Mesenchymal stem cell (in vitro differentiated cells and primary cell): ENCODE measurements at regions not wholly inside any gene's neighbourhood (a gene's known extent, or its start where the extent isn't known, plus 50 kb on each side); places are given as distances from the start of the nearest gene placed in this dataset.

Source experiments
- DNase-seq: peaks from one replicate; pipeline ENCODE4 v3.0.0-alpha.2; 2013
- H2AFZ ChIP-seq: one replicate; pipeline ENCODE4 v1.6.1; 2013; ENCODE audit warnings: low read depth, mild to moderate bottlenecking, control low read depth, inconsistent platforms, low read length, moderate library complexity
- H2AK5ac ChIP-seq: 2 replicates; pipeline ENCODE4 v1.6.1; 2013; ENCODE audit warnings: low read length, moderate library complexity, mild to moderate bottlenecking, inconsistent platforms; ENCODE audit not compliant: severe bottlenecking
- H2BK120ac ChIP-seq: one replicate; pipeline ENCODE4 v1.6.1; 2013; ENCODE audit warnings: low read depth, mild to moderate bottlenecking, inconsistent platforms, low read length, moderate library complexity
- H2BK12ac ChIP-seq, 2 experiments: one replicate each; pipeline ENCODE4 v1.6.1; 2013; ENCODE audit warnings: inconsistent platforms in 2 of 2, low read length in 2 of 2, mild to moderate bottlenecking in 2 of 2, moderate library complexity in 2 of 2, control low read depth in 1 of 2
- H2BK15ac ChIP-seq: one replicate; pipeline ENCODE4 v1.6.1; 2013; ENCODE audit warnings: mild to moderate bottlenecking, low read depth, inconsistent platforms; ENCODE audit not compliant: poor library complexity, severe bottlenecking
- H2BK5ac ChIP-seq: 2 replicates; pipeline ENCODE4 v1.6.1; 2013; ENCODE audit warnings: low read depth, mild to moderate bottlenecking, low read length, control low read depth, inconsistent platforms; ENCODE audit not compliant: poor library complexity, severe bottlenecking
- H3K14ac ChIP-seq, 2 experiments: one replicate each; pipeline ENCODE4 v1.6.1; 2013; ENCODE audit warnings: inconsistent platforms in 2 of 2, low read length in 2 of 2, control low read depth in 1 of 2, mild to moderate bottlenecking in 1 of 2, moderate library complexity in 1 of 2
- H3K18ac ChIP-seq, 2 experiments: one replicate each; pipeline ENCODE4 v1.6.1; 2013; ENCODE audit warnings: inconsistent platforms in 2 of 2, low read length in 2 of 2, control low read depth in 1 of 2, low read depth in 1 of 2, mild to moderate bottlenecking in 1 of 2
- H3K23ac ChIP-seq, 2 experiments: one replicate each; pipeline ENCODE4 v1.6.1; 2013; ENCODE audit warnings: inconsistent platforms in 2 of 2, low read length in 2 of 2, mild to moderate bottlenecking in 2 of 2, moderate library complexity in 2 of 2, control low read depth in 1 of 2
- H3K27ac ChIP-seq: 2 replicates; pipeline ENCODE4 v1.5.1; 2013; ENCODE audit warnings: mild to moderate bottlenecking, moderate library complexity, low read length, control low read depth, inconsistent platforms; ENCODE audit not compliant: poor library complexity, severe bottlenecking
- H3K27me3 ChIP-seq, 2 experiments: 2 replicates each; pipeline versions ENCODE4 v1.6.1 to v1.7.0; 2013; ENCODE audit warnings: low read length in 2 of 2, mild to moderate bottlenecking in 2 of 2, moderate library complexity in 2 of 2, control low read depth in 1 of 2, inconsistent platforms in 1 of 2; ENCODE audit not compliant: control insufficient read depth in 1 of 2, insufficient read depth in 1 of 2
- H3K36me3 ChIP-seq, 2 experiments: 2 replicates each; pipeline versions ENCODE4 v1.6.1 to v1.7.0; 2013; ENCODE audit warnings: low read length in 2 of 2, control low read depth in 1 of 2, inconsistent platforms in 1 of 2, low read depth in 1 of 2, mild to moderate bottlenecking in 1 of 2; ENCODE audit not compliant: insufficient read depth in 2 of 2, control insufficient read depth in 1 of 2
- H3K4ac ChIP-seq, 2 experiments: one replicate each; pipeline ENCODE4 v1.6.1; 2013; ENCODE audit warnings: inconsistent platforms in 2 of 2, low read length in 2 of 2, mild to moderate bottlenecking in 2 of 2, moderate library complexity in 2 of 2, control low read depth in 1 of 2, low read depth in 1 of 2
- H3K4me1 ChIP-seq: 2 replicates; pipeline ENCODE4 v1.6.1; 2013; ENCODE audit warnings: low read depth, low read length, control low read depth; ENCODE audit not compliant: control insufficient read depth, insufficient read depth
- H3K4me2 ChIP-seq: 2 replicates; pipeline ENCODE4 v1.6.1; 2013; ENCODE audit warnings: low read length, mild to moderate bottlenecking, inconsistent platforms; ENCODE audit not compliant: poor library complexity, severe bottlenecking
- H3K4me3 ChIP-seq, 2 experiments: 2 replicates each; pipeline versions ENCODE4 v1.5.1 to v1.7.0; 2013; ENCODE audit warnings: low read length in 2 of 2, mild to moderate bottlenecking in 2 of 2, control low read depth in 1 of 2, low read depth in 1 of 2; ENCODE audit not compliant: insufficient read depth in 1 of 2
- H3K79me1 ChIP-seq: replicated peaks from 2 replicates; pipeline ENCODE4 v1.6.1; 2013; ENCODE audit warnings: mild to moderate bottlenecking, control low read depth, low read length, inconsistent platforms; ENCODE audit not compliant: poor library complexity, severe bottlenecking
- H3K9ac ChIP-seq: 2 replicates; pipeline ENCODE4 v1.7.0; 2013; ENCODE audit warnings: mild to moderate bottlenecking, low read length, moderate library complexity
- H3K9me3 ChIP-seq: 2 replicates; pipeline ENCODE4 v1.7.0; 2013; ENCODE audit warnings: mild to moderate bottlenecking, low read length; ENCODE audit not compliant: control insufficient read depth
- H4K8ac ChIP-seq: one replicate; pipeline ENCODE4 v1.6.1; 2013; ENCODE audit warnings: inconsistent platforms, mild to moderate bottlenecking, low read length, moderate library complexity
- H4K91ac ChIP-seq: one replicate; pipeline ENCODE4 v1.6.1; 2013; ENCODE audit warnings: mild to moderate bottlenecking, low read length, inconsistent platforms
- WGBS: methylation state at CpG from one replicate; pipeline ENCODE4 v1.1.7; 2013; ENCODE audit warnings: mixed read lengths; 5-methylcytosine and 5-hydroxymethylcytosine counted together

GRCh38 chr7:121537031-121537430, 140.9 kb upstream of the FAM3C start:
- no CpG with 5 or more reads among the region's 1 CpG for WGBS
- no peak for DNase-seq
- H4K91ac ChIP-seq, result no peak overlapping the region

GRCh38 chr7:121531175-121532070, 135.3 kb upstream of the FAM3C start:
- Histone ChIP-seq H3K4me1 (no peaks in the 10 kb centered on the region), H3K79me1 (no peaks in the 10 kb centered on the region), H3K4ac (no peak overlapping the region), H2AFZ (no peak overlapping the region), H4K8ac (no peak overlapping the region), H3K14ac (no peak overlapping the region), H3K4me3 (no peak overlapping the region), H2BK15ac (no peak overlapping the region), H3K4me2 (no peak overlapping the region), H2BK12ac (peak overlapping the region in 1 of 2 experiments; percentile 15), H3K27ac (no peak overlapping the region), H3K9me3 (no peaks in the 10 kb centered on the region), H4K91ac (no peak overlapping the region), H2BK5ac (no peak overlapping the region), H2AK5ac (no peak overlapping the region), H3K36me3 (no peaks in the 10 kb centered on the region), H3K27me3 (no peaks in the 10 kb centered on the region), H3K9ac (peak overlapping the region; percentile 59), H3K18ac (peak overlapping the region in 1 of 2 experiments; percentile 46), H3K23ac (no peak overlapping the region), H2BK120ac (no peak overlapping the region)
- peak; percentile 58 for DNase-seq
- WGBS, result 23% methylated on average over 5 of the region's 10 CpGs

More at GRCh38 chr7:121537031-121537430, 140.9 kb upstream of the FAM3C start:
- Histone ChIP-seq H3K27me3 (no peaks in the 10 kb centered on the region), H3K9ac (no peak overlapping the region), H3K4me2 (no peak overlapping the region), H2BK5ac (no peak overlapping the region), H2BK15ac (no peak overlapping the region), H3K18ac (no peak overlapping the region), H3K27ac (no peak overlapping the region), H2AFZ (no peak overlapping the region), H2BK120ac (no peak overlapping the region), H2AK5ac (no peak overlapping the region), H3K4ac (no peak overlapping the region), H3K4me3 (no peak overlapping the region), H2BK12ac (no peak overlapping the region), H3K14ac (no peak overlapping the region), H4K8ac (no peak overlapping the region), H3K9me3 (no peaks in the 10 kb centered on the region), H3K79me1 (no peaks in the 10 kb centered on the region), H3K4me1 (no peaks in the 10 kb centered on the region), H3K36me3 (no peaks in the 10 kb centered on the region), H3K23ac (no peak overlapping the region)

GRCh38 chr7:121530227-121531174, 134.4 kb upstream of the FAM3C start:
- Histone ChIP-seq H3K4me1 (no peaks in the 10 kb centered on the region), H3K79me1 (no peaks in the 10 kb centered on the region), H3K18ac (no peak overlapping the region), H3K36me3 (no peaks in the 10 kb centered on the region), H4K91ac (no peak overlapping the region), H2BK120ac (no peak overlapping the region), H2AK5ac (no peak overlapping the region), H4K8ac (no peak overlapping the region), H3K4ac (no peak overlapping the region), H3K27ac (peak overlapping the region; percentile 28), H3K9ac (peak overlapping the region; percentile 72), H2BK5ac (no peak overlapping the region), H3K23ac (no peak overlapping the region), H3K4me2 (no peak overlapping the region), H3K4me3 (peak overlapping the region in 1 of 2 experiments; percentile 9), H3K27me3 (no peaks in the 10 kb centered on the region), H2AFZ (no peak overlapping the region), H2BK15ac (no peak overlapping the region), H3K9me3 (no peaks in the 10 kb centered on the region), H3K14ac (no peak overlapping the region), H2BK12ac (no peak overlapping the region)
- 0% methylated on average over 4 of the region's 4 CpGs for WGBS
- DNase-seq, result peak; percentile 99

- Histone ChIP-seq H3K27me3 (no peaks in the 10 kb centered on the region), H3K23ac (no peak overlapping the region), H2AFZ (no peak overlapping the region), H2BK15ac (no peak overlapping the region), H4K8ac (no peak overlapping the region), H3K9ac (peak overlapping the region; percentile 72), H2BK120ac (no peak overlapping the region), H4K91ac (no peak overlapping the region), H3K18ac (no peak overlapping the region), H2AK5ac (no peak overlapping the region), H3K4me1 (no peaks in the 10 kb centered on the region), H3K4me3 (no peak overlapping the region), H3K27ac (no peak overlapping the region), H3K4me2 (no peak overlapping the region), H3K9me3 (no peaks in the 10 kb centered on the region), H3K36me3 (no peaks in the 10 kb centered on the region), H3K4ac (no peak overlapping the region), H2BK12ac (no peak overlapping the region), H3K79me1 (no peaks in the 10 kb centered on the region), H2BK5ac (no peak overlapping the region), H3K14ac (no peak overlapping the region)
- DNase-seq, result no peak
- WGBS, result 98% methylated on average over 1 of the region's 3 CpGs
Observed at GRCh38 chr7:121529003-121529402, 132.9 kb upstream of the FAM3C start.
